ENCODE measurements at regions not wholly inside any gene's neighbourhood (a gene's known extent, or its start where the extent isn't known, plus 50 kb on each side); places are given as distances from the start of the nearest gene placed in this dataset.

DNA sequence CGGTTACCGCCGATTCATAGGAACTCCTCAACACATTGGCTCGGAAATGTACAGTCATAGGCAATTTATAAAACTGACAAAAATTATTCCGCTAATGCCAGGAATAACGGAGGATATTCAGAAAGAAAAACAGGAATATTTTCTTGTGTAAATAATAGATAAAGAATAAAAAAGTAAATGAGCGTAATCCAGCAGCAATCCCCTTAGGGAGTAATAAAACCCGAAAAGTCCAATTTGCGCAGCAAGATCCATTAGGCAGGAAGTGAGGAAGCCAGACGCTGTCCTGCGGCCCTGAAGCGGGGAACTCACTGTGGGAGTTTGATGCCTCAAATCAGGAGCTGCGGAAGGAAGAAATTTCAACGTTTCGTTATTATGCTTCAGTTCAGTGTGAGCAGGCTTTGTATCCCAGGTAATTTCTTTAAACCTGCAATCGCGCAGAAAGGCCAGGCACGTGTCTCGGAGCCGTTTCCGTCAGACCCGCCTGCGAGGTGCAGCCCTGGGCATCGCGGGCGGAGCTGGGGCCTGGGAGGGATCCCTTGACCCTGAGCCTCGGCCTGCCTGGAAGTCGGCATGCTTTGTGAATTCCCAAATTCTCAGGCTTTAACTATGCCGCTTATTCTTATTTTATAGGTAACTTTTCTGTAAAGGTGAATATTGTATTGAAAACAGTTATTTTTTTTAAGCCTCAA, 180.9 kb upstream of the ALKAL2 start:
- TF ChIP-seq, protein P1, sequence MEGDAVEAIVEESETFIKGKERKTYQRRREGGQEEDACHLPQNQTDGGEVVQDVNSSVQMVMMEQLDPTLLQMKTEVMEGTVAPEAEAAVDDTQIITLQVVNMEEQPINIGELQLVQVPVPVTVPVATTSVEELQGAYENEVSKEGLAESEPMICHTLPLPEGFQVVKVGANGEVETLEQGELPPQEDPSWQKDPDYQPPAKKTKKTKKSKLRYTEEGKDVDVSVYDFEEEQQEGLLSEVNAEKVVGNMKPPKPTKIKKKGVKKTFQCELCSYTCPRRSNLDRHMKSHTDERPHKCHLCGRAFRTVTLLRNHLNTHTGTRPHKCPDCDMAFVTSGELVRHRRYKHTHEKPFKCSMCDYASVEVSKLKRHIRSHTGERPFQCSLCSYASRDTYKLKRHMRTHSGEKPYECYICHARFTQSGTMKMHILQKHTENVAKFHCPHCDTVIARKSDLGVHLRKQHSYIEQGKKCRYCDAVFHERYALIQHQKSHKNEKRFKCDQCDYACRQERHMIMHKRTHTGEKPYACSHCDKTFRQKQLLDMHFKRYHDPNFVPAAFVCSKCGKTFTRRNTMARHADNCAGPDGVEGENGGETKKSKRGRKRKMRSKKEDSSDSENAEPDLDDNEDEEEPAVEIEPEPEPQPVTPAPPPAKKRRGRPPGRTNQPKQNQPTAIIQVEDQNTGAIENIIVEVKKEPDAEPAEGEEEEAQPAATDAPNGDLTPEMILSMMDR (IDR thresholded peaks at IDR 0.05) = no peak
- no peak for TF ChIP-seq POLR2A (IDR thresholded peaks at IDR 0.05)

Measured in body of pancreas (tissue), 4 donors.